RWPE1 (cell line): ENCODE measurements at regions not wholly inside any gene's neighbourhood (a gene's known extent, or its start where the extent isn't known, plus 50 kb on each side); places are given as distances from the start of the nearest gene placed in this dataset.

Experiments
- CTCF ChIA-PET: fragments of 350-600 bp; sonication (Branson Sonifier 250); formaldehyde crosslinking; extraction: SDS; loops from one replicate; lab custom pipeline; 2021; lab: Yijun Ruan, JAX
- POLR2A ChIA-PET: fragments of 400-600 bp; formaldehyde crosslinking; extraction: SDS; loops from one replicate; lab custom pipeline; 2020; ENCODE audit warnings: antibody characterized with exemption; ENCODE audit not compliant: low non-redundant PET; lab: Yijun Ruan, JAX
- DNase-seq: peaks from one replicate; pipeline ENCODE4 v3.0.0; 2012; ENCODE audit warnings: low spot score
- H3K27ac ChIP-seq: fragments of 450-650 bp; 2 replicates; pipeline ENCODE4 v1.5.1; 2017
- TF ChIP-seq, protein P1 (sequence below): fragments of 450-650 bp; conservative IDR thresholded peaks from 2 replicates; pipeline ENCODE4 v1.5.1; 2017; ENCODE audit warnings: low read depth, mild to moderate bottlenecking

DNA sequence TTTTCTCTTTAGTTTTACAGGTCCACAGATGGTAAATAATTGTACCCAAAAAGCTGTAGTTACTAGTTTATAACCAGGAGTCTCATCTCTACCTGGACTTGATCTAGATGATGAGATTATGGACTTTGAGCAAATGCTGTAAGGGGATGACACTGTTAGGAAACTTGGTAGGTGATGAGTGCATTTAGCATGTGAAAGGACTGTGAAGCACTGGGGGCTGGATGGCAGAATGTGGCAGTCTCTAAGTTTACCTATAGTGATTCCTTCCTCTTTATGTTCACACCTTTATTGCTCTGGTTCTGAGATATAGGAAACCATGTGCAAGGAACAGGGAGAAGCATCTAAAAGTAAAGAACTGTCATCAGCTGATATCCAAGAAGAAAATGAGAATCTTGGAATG is 230.7 kb upstream of the CHORDC1 start:
- CTCF ChIA-PET = interaction anchor here (0.6 kb wide), 1 partner anchor 991 kb away, joined by 3 read pairs; no protein-coding TSS in a partner anchor
- POLR2A ChIA-PET = no interaction called here
- TF ChIP-seq, protein P1, sequence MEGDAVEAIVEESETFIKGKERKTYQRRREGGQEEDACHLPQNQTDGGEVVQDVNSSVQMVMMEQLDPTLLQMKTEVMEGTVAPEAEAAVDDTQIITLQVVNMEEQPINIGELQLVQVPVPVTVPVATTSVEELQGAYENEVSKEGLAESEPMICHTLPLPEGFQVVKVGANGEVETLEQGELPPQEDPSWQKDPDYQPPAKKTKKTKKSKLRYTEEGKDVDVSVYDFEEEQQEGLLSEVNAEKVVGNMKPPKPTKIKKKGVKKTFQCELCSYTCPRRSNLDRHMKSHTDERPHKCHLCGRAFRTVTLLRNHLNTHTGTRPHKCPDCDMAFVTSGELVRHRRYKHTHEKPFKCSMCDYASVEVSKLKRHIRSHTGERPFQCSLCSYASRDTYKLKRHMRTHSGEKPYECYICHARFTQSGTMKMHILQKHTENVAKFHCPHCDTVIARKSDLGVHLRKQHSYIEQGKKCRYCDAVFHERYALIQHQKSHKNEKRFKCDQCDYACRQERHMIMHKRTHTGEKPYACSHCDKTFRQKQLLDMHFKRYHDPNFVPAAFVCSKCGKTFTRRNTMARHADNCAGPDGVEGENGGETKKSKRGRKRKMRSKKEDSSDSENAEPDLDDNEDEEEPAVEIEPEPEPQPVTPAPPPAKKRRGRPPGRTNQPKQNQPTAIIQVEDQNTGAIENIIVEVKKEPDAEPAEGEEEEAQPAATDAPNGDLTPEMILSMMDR = no peak
- no peak overlapping the region for H3K27ac ChIP-seq
- no peak for DNase-seq

GRCh38 chr11:90449606-90450005 is 226.8 kb upstream of the CHORDC1 start:
- CTCF ChIA-PET = interaction anchor here (0.7 kb wide), 1 partner anchor 89 kb away, joined by 3 read pairs; no protein-coding TSS in a partner anchor
- POLR2A ChIA-PET = no interaction called here
- no peak overlapping the region for H3K27ac ChIP-seq
- DNase-seq = no peak
- TF ChIP-seq, protein P1 = no peak

- no peak for DNase-seq
- CTCF ChIA-PET = no interaction called here
- TF ChIP-seq, protein P1 = no peak
- H3K27ac ChIP-seq = no peak overlapping the region
- POLR2A ChIA-PET = no interaction called here
Observed at GRCh38 chr11:90448256-90448655, 225.4 kb upstream of the CHORDC1 start.

DNA sequence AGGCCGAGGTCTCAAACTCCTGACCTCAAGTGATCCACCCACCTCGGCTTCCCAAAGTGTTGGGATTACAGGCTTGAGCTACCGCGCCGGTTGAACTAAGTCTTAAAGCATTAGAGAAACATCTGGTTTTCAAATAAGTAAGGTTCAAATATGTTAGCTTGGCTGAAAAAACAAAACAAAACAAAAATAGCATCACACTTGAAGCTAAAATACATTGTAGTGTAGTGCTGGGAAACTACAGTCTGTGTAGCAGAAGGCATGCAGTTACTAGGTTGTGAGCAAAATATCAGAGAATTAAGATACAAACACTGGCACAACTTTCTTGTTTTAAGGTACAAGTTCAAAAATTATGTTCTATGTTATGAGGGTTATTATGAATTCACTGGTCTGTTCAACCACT is 224.8 kb upstream of the CHORDC1 start:
- CTCF ChIA-PET = no interaction called here
- TF ChIP-seq, protein P1 = no peak
- no peak for DNase-seq
- no peak overlapping the region for H3K27ac ChIP-seq
- POLR2A ChIA-PET = no interaction called here

DNA sequence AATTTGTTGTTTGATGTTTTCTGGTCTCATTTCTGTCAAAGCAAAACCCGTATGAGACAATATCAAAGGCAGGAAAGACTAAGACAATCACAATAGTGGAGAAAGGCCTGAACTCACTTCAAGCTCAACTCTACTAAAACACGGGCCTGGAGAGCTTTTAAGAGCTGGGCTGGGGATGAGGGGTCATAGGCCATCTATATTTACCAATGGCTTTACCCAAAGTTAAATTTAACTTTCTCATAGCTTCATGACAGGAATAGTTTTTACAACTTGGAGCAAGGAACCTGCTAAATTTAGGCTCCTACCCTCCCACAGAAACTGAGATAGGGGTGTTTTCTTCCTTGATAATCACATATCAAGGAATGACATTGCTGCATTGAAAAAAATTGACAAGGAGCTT is 223.4 kb upstream of the CHORDC1 start:
- no peak overlapping the region for H3K27ac ChIP-seq
- TF ChIP-seq, protein P1 = no peak
- POLR2A ChIA-PET = no interaction called here
- CTCF ChIA-PET = no interaction called here
- DNase-seq = no peak

DNA sequence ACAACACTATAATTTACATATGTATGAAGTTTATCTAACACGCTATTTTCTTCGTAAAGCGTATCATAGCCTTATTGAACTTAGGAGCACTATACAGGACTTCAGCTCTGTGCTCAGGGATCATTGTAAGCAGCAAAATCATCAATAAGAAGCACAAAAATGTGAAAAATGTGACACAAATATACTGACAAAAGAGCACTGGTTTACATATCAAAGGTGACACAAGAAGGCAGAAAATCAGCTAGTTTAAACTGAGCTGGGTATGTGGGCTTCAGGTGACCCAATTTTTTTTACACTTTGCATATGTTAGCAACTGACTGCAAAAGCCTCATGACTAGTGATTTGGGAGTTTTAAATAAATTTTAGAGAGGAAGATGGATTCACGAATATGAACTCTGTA is 215.2 kb upstream of the CHORDC1 start:
- H3K27ac ChIP-seq = no peak overlapping the region
- TF ChIP-seq, protein P1 = no peak
- POLR2A ChIA-PET = no interaction called here
- CTCF ChIA-PET = interaction anchor here (0.6 kb wide), 2 partner anchors 11 to 1987 kb away, joined by 3 to 4 read pairs; no protein-coding TSS in a partner anchor
- no peak for DNase-seq
